ENCODE measurements at regions not wholly inside any gene's neighbourhood (a gene's known extent, or its start where the extent isn't known, plus 50 kb on each side); places are given as distances from the start of the nearest gene placed in this dataset.
A peak's percentile ranks its signal among the peaks of the same experiment; 100 is the strongest.

GRCh38 chr17:34163646-34164045 is 91.4 kb upstream of the CCL2 start:
- no peaks in the 10 kb centered on the region for H3K4me1 ChIP-seq
- no peak overlapping the region for H3K27ac ChIP-seq
- DNase-seq = peak in 1 of 2 experiments; percentile 49
- H3K36me3 ChIP-seq = no peaks in the 10 kb centered on the region
- peaks cover 25% of the 10 kb centered on the region; the same call in 1 of the 2 replicates for H3K27me3 ChIP-seq
- H3K9me3 ChIP-seq (replicated peaks) = no peaks in the 10 kb centered on the region
- H3K4me3 ChIP-seq = no peak overlapping the region

GRCh38 chr17:34164837-34165236 is 90.2 kb upstream of the CCL2 start:
- Histone ChIP-seq H3K27ac (no peak overlapping the region), H3K4me1 (no peaks in the 10 kb centered on the region), H3K4me3 (no peak overlapping the region), H3K36me3 (no peaks in the 10 kb centered on the region), H3K27me3 (peaks cover 25% of the 10 kb centered on the region; the same call in 1 of the 2 replicates), H3K9me3 (replicated peaks) (no peaks in the 10 kb centered on the region)
- no peak for DNase-seq

GRCh38 chr17:34166352-34166751 is 88.7 kb upstream of the CCL2 start:
- H3K4me1 ChIP-seq = no peaks in the 10 kb centered on the region
- no peak overlapping the region for H3K4me3 ChIP-seq
- H3K27me3 ChIP-seq = peaks cover 21% of the 10 kb centered on the region; the same call in 1 of the 2 replicates
- H3K27ac ChIP-seq = no peak overlapping the region
- H3K36me3 ChIP-seq = no peaks in the 10 kb centered on the region
- no peak for DNase-seq
- H3K9me3 ChIP-seq (replicated peaks) = no peaks in the 10 kb centered on the region

GRCh38 chr17:34167354-34167753 is 87.7 kb upstream of the CCL2 start:
- H3K9me3 ChIP-seq (replicated peaks) = no peaks in the 10 kb centered on the region
- no peaks in the 10 kb centered on the region for H3K36me3 ChIP-seq
- H3K4me3 ChIP-seq = no peak overlapping the region
- peaks cover 21% of the 10 kb centered on the region; the same call in 1 of the 2 replicates for H3K27me3 ChIP-seq
- DNase-seq = no peak
- H3K27ac ChIP-seq = no peak overlapping the region
- H3K4me1 ChIP-seq = no peaks in the 10 kb centered on the region

GRCh38 chr17:34168989-34169388 is 86.1 kb upstream of the CCL2 start:
- H3K27me3 ChIP-seq = peaks cover 16% of the 10 kb centered on the region; the same call in 1 of the 2 replicates
- no peak overlapping the region for H3K27ac ChIP-seq
- no peaks in the 10 kb centered on the region for H3K9me3 ChIP-seq (replicated peaks)
- H3K36me3 ChIP-seq = no peaks in the 10 kb centered on the region
- DNase-seq = no peak
- no peak overlapping the region for H3K4me3 ChIP-seq
- no peaks in the 10 kb centered on the region for H3K4me1 ChIP-seq

- DNase-seq = no peak
- H3K27ac ChIP-seq = no peak overlapping the region
- H3K4me3 ChIP-seq = no peak overlapping the region
- peaks cover 15% of the 10 kb centered on the region; the same call in 1 of the 2 replicates for H3K27me3 ChIP-seq
- no peaks in the 10 kb centered on the region for H3K4me1 ChIP-seq
- H3K9me3 ChIP-seq (replicated peaks) = no peaks in the 10 kb centered on the region
- H3K36me3 ChIP-seq = no peaks in the 10 kb centered on the region
Measured at GRCh38 chr17:34169496-34169895, 85.6 kb upstream of the CCL2 start.

GRCh38 chr17:34171245-34171818 is 83.8 kb upstream of the CCL2 start:
- H3K27ac ChIP-seq = no peak overlapping the region
- no peaks in the 10 kb centered on the region for H3K36me3 ChIP-seq
- H3K4me3 ChIP-seq = no peak overlapping the region
- peak; percentile 57 to 85 for DNase-seq
- no peaks in the 10 kb centered on the region for H3K4me1 ChIP-seq
- no peaks in the 10 kb centered on the region for H3K9me3 ChIP-seq (replicated peaks)
- H3K27me3 ChIP-seq = peaks cover 14% of the 10 kb centered on the region

GRCh38 chr17:34172390-34172918 is 82.6 kb upstream of the CCL2 start:
- no peak overlapping the region for H3K27ac ChIP-seq
- H3K9me3 ChIP-seq (replicated peaks) = no peaks in the 10 kb centered on the region
- no peaks in the 10 kb centered on the region for H3K36me3 ChIP-seq
- H3K4me3 ChIP-seq = no peak overlapping the region
- peaks cover 15% of the 10 kb centered on the region for H3K27me3 ChIP-seq
- no peaks in the 10 kb centered on the region for H3K4me1 ChIP-seq
- DNase-seq = no peak

- no peak overlapping the region for H3K27ac ChIP-seq
- no peak for DNase-seq
- peaks cover 21% of the 10 kb centered on the region for H3K27me3 ChIP-seq
- H3K4me1 ChIP-seq = no peaks in the 10 kb centered on the region
- H3K4me3 ChIP-seq = no peak overlapping the region
- no peaks in the 10 kb centered on the region for H3K36me3 ChIP-seq
- no peaks in the 10 kb centered on the region for H3K9me3 ChIP-seq (replicated peaks)
Measured at GRCh38 chr17:34173241-34173640, 81.8 kb upstream of the CCL2 start.

- H3K27ac ChIP-seq = no peak overlapping the region
- H3K36me3 ChIP-seq = no peaks in the 10 kb centered on the region
- H3K9me3 ChIP-seq (replicated peaks) = no peaks in the 10 kb centered on the region
- H3K4me3 ChIP-seq = no peak overlapping the region
- H3K4me1 ChIP-seq = no peaks in the 10 kb centered on the region
- H3K27me3 ChIP-seq = peaks cover 21% of the 10 kb centered on the region
- DNase-seq = no peak
Measured at GRCh38 chr17:34174496-34174895, 80.6 kb upstream of the CCL2 start.

- H3K36me3 ChIP-seq = no peaks in the 10 kb centered on the region
- no peaks in the 10 kb centered on the region for H3K4me1 ChIP-seq
- H3K27me3 ChIP-seq = peaks cover 30% of the 10 kb centered on the region
- H3K9me3 ChIP-seq (replicated peaks) = no peaks in the 10 kb centered on the region
- H3K27ac ChIP-seq = no peak overlapping the region
- DNase-seq = no peak
- H3K4me3 ChIP-seq = no peak overlapping the region
Measured at GRCh38 chr17:34176440-34176839, 78.6 kb upstream of the CCL2 start.

- Histone ChIP-seq H3K4me3 (no peak overlapping the region), H3K27ac (no peak overlapping the region), H3K36me3 (no peaks in the 10 kb centered on the region), H3K27me3 (peaks cover 35% of the 10 kb centered on the region), H3K4me1 (no peaks in the 10 kb centered on the region), H3K9me3 (replicated peaks) (no peaks in the 10 kb centered on the region)
- no peak for DNase-seq
Measured at GRCh38 chr17:34177642-34178041, 77.4 kb upstream of the CCL2 start.

GRCh38 chr17:34178092-34178491 is 77.0 kb upstream of the CCL2 start:
- H3K27me3 ChIP-seq = peaks cover 35% of the 10 kb centered on the region
- no peak for DNase-seq
- no peak overlapping the region for H3K27ac ChIP-seq
- H3K9me3 ChIP-seq (replicated peaks) = no peaks in the 10 kb centered on the region
- H3K4me1 ChIP-seq = no peaks in the 10 kb centered on the region
- H3K4me3 ChIP-seq = no peak overlapping the region
- no peaks in the 10 kb centered on the region for H3K36me3 ChIP-seq

GRCh38 chr17:34182036-34182803 is 72.9 kb upstream of the CCL2 start:
- no peaks in the 10 kb centered on the region for H3K4me1 ChIP-seq
- H3K36me3 ChIP-seq = no peaks in the 10 kb centered on the region
- H3K4me3 ChIP-seq = no peak overlapping the region
- H3K27ac ChIP-seq = no peak overlapping the region
- no peak for DNase-seq
- H3K27me3 ChIP-seq = peaks cover 21% of the 10 kb centered on the region; the same call in 1 of the 2 replicates
- H3K9me3 ChIP-seq (replicated peaks) = no peaks in the 10 kb centered on the region

GRCh38 chr17:34195987-34196386 is 59.1 kb upstream of the CCL2 start:
- Histone ChIP-seq H3K36me3 (no peaks in the 10 kb centered on the region), H3K27me3 (0 out of 2 replicates have a peak, but pooled peaks cover 4% of the 10 kb centered on the region), H3K4me3 (no peak overlapping the region), H3K4me1 (no peaks in the 10 kb centered on the region), H3K9me3 (replicated peaks) (no peaks in the 10 kb centered on the region), H3K27ac (no peak overlapping the region)
- DNase-seq = no peak

All from SJCRH30 (cell line).